T-helper 1 cell (primary cell): ENCODE measurements at regions not wholly inside any gene's neighbourhood (a gene's known extent, or its start where the extent isn't known, plus 50 kb on each side); places are given as distances from the start of the nearest gene placed in this dataset.
A peak's percentile ranks its signal among the peaks of the same experiment; 100 is the strongest.
"Not testable (repeated sequence)": the region's sequence is repeated elsewhere in the genome, so short reads cannot be mapped to it uniquely, and the experiment has no call there.

ENCODE experiments used
- DNase-seq, 5 donors: peaks; one replicate each; pipeline ENCODE4 v3.0.0-alpha.2; 2012 to 2020

GRCh38 chr9:3773362-3774060 is 247.7 kb upstream of the RFX3 start:
- no peak for DNase-seq

DNA sequence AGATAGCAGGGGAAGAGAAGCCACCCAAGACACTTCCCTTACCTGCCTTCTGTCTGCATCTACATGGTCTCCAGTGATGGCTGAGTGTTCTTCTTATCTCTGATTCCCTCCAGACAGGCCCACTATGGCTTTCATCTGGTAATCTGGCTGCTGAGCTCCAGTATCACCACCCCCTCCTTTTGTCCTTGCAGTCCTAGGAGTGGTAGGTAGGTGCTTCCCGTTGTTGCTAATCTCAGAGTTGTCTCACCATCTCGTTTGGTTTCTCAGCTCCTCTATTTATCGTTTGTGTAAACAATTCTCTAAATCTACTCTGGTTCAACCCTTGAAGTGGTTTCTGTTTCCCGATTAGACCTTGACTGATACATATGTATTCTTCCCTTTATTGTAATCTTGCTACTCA is 243.8 kb upstream of the RFX3 start:
- no peak for DNase-seq

- DNase-seq, result no peak
These were observed 243.1 kb upstream of the RFX3 start for GRCh38 chr9:3768712-3769457.

- no peak for DNase-seq
These were observed 242.5 kb upstream of the RFX3 start for GRCh38 chr9:3768286-3768685.

DNA sequence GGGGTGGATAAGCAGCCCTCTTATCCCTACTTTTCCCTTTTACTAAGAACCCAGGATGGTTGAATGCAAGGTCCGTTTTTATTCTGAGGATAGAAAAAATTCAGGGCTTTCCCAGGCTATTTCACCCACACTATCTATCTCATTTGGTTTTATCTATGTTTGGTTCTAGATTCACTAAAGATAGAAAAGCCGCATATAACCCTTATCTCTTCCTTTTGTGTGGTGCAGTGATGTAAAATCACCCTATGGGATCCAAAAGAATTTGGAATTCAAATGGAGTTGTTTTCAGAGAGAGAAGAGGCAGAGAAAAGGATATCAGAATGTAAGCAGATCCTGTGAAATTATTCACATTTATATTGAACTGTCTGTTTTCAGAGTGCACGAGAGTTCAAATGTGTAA is 236.3 kb upstream of the RFX3 start:
- no peak for DNase-seq

DNA sequence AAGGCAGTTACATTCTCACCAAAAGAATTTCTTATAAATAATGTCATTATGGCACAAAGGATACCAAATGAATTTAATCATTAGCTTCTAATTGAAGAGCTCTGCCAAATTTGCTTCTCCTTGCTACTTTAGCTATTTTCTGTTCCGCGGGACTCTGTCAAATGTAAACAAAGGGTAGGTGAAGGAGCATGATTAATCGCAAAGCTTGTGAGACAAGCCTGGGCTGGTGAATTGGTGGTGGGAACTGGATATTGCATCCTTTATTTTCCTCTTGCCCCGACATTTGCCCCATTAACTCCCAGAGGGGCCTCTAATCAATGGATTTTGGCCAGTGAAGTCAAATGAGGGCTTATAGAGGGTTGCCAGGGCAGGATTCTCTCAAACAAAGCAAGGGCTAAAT is 234.2 kb upstream of the RFX3 start:
- DNase-seq, result no peak

DNA sequence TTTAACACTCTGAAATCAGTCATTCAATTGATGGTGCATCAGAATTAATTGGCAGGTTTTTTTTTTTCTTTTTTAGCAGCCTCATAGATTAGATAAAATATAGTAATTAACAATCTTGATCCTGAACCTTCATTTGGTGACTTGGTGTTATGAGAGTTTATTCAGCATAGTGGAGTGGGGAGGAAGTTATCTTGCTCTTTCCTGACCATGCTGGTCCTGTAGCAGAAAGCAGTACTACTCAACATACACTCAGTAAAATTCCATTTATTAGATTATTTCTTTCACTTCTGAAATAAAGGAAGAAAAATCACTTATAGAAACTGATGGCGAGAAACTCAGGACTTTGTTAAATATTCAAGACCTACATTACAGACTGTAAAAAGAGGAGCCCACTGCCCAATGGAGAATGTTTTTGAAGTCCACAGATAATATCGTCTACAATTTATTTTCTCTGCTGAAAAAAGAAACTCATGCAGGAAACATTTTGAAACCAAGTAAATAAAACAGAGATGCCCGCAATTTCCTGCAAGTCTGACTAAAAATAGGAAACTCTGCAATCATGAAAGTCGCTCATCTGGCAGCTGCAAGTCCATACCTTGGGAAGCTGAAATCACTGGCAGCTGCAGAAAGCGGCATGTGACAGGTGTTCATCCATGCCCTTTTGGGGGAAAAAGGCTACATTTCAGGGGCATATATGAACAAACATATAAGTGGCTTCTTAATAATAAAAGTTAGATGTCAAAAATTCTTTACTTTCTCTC is 233.2 kb upstream of the RFX3 start:
- peak in 1 of 5 donors; percentile 54 for DNase-seq

DNA sequence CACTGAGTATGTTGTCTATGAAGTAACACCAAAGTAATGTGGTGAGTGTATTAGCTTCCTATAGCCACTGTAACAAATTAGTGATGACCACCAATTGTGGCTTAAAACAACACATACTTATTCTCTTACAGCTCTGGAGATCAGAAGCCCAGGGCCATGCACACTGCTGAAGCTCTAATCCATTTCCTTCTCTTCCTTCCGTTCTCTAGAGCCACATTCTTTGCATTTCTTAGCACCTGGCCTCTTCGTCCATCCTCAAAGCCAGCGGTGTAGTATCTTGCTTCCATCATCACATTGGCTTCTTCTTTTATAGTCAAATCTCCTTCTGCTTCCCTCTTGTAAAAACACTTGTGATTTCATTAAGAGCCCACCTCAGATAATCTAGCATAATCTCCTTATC is 230.3 kb upstream of the RFX3 start:
- DNase-seq, result no peak

- peak in 1 of 5 donors; percentile 38 for DNase-seq
These were observed 225.4 kb upstream of the RFX3 start for GRCh38 chr9:3751125-3751758.

GRCh38 chr9:3750321-3750720 is 224.5 kb upstream of the RFX3 start:
- DNase-seq, result no peak

DNA sequence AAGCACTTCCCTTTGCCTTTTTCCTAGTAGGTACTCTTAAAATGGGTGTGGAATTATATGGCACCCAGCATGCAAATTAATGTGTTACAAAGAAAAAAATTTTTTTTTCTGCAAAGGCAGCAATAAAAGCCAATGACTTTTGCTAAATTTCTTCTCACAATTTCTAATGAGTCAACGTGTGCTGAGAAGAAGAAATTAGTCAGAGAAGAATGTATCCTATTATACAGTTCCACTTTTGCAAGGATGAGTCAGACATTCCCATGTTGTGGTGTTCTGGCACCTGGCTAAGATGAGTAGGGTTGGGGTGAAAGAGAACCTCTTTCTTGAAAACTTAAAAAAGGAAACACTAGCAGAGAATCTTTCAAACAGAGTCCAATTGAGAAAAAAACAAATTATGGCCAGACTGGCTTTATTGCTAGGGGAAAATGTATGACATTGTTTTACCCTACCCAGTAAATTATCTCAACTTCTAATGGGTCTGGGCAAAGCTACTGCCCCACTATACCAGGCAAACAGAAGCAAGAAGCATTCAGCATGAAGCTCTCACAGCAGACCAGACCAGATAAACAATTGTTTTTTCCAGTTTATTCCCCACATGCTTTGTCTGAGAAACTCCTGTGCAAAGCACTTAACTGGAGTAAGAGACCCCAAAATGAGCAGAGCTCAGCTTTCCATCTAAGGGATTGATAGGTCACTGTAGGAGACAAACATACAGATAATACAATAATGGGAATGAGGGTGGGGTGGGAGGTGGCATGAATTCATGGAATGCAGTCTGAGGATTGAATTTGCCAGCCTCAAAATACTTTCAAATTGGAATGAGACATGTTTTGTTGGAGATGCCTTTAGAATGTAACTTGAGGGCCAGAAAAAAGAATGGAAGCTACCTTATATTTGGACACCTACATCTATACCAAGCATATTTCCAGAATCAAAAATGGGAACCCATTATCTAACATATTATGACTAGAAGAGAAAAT is 220.8 kb upstream of the RFX3 start:
- DNase-seq, result peak in 1 of 5 donors; percentile 51

GRCh38 chr9:3743901-3744413 is 218.2 kb upstream of the RFX3 start:
- no peak for DNase-seq

GRCh38 chr9:3742586-3742985 is 216.8 kb upstream of the RFX3 start:
- DNase-seq, result no peak

- DNase-seq, result no peak
These were observed 215.9 kb upstream of the RFX3 start for GRCh38 chr9:3741729-3742128.

DNA sequence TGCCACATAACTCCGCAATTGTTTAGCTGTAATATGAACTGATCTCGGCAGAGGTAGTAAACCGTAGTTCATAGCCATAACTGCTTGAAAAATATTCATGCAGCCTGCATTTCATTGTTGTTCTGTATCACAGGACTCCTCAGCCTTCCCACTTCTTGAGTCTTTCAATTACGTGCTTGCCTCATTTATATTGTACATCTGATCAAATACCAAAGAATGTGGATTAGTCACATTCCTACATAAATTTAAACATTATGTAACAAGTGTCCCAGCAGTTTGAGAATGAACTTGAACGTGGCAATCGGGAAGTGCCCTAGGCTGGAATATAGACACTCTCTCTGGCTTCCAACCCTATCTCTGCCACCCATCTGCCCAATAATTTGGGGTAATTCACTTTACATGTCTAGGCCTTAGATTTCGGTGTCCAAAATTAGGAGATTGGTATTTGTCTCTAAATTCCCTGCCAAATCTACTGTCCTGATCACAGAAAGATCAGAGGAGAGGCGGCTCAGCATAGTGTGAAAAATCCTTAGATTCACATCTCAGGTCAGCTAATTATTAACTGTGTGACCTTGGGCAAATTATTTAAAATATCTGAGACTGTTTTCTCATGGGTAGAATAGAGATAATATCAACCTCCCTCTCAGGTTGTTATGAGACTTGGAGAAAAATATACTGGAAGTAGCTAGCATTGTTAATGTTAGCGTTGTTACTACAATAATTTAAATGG is 215.1 kb upstream of the RFX3 start:
- no peak for DNase-seq

DNA sequence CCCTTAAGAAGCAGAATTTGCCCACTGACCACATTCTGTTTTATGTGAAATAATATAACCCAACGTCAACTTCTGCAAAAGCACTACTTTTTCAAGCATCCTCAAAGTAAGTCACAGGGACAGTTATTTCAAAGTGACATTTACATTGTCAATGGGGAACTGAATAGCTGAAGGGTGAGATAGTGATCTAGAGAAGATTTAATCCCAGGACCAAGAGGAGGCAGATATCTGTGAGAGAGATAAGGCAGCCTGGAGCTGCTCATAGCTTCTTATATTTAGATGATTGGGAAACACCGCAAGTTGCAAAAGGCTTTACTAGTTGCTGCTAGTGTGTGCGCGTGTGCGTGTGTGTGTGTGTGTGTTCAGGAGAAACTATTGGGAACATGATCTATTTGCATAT is 210.4 kb upstream of the RFX3 start:
- DNase-seq, result no peak

GRCh38 chr9:3735251-3735650 is 209.4 kb upstream of the RFX3 start:
- no peak for DNase-seq

DNA sequence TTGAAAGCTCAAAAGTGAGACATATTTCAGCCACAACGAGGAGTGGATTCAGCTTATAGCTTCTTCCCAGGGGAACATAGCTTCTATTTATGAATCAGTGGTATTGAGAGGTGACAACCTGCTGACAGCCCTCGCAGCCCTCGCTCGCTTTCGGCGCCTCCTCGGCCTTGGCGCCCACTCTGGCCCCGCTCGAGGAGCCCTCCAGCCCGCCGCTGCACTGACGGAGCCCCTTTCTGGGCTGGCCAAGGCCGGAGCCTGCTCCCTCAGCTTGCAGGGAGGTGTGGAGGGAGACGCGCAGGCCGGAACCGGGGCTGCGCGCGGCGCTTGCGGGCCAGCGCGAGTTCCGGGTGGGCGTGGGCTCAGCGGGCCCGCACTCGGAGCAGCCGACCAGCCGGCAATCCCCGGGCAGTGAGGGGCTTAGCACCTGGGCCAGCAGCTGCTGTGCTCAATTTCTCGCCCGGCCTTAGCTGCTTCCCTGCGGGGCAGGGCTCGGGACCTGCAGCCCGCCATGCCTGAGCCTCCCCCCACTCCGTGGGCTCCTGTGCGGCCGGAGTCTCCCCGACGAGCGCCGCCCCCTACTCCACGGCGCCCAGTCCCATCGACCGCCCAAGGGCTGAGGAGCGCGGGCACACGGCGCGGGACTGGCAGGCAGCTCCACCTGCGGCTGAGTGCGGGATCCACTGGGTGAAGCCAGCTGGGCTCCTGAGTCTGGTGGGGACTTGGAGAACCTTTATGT is 207.9 kb upstream of the RFX3 start:
- not testable (repeated sequence) for DNase-seq

DNA sequence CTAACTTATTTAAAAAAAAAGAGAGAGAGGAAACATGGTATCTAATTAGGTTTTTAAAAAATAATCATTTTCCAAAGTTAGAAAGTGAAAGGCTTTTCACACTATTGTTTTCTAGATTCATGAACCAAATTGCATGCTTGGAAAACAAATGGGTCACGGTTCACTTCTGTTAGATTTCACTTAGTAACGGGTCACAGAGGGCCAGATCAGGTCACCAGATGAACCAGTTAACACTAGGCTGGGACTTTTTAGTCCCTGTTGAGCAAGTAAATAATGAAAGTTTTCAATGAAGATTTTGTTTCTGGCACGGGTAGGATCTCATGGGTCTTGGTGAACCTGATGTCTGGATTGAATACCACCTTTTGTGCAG is 207.2 kb upstream of the RFX3 start:
- no peak for DNase-seq
